A549 (cell line): ENCODE measurements at regions not wholly inside any gene's neighbourhood (a gene's known extent, or its start where the extent isn't known, plus 50 kb on each side); places are given as distances from the start of the nearest gene placed in this dataset.

Source experiments
- ATAC-seq, 2 experiments: fragments of 200-7000 bp in 1 of 2; fragments of >200 bp in 1 of 2; cut with Nextera tagmentation in 1 of 2; cut with Tn5 transposase in 1 of 2; 3 replicates each; pipeline versions ENCODE4 v1.8.0 to v1.9.1; 2018 to 2020; ENCODE audit warnings: mild to moderate bottlenecking in 1 of 2, moderate library complexity in 1 of 2
- CTCF ChIA-PET: fragments of 300-600 bp; sonication (Branson Sonifier 250); formaldehyde crosslinking; extraction: SDS; loops from one replicate; lab custom pipeline; 2021; ENCODE audit warnings: antibody characterized with exemption, inconsistent platforms; lab: Yijun Ruan, JAX
- POLR2A ChIA-PET: fragments of 350-600 bp; formaldehyde crosslinking; extraction: SDS; loops from one replicate; lab custom pipeline; 2021; ENCODE audit warnings: antibody characterized with exemption, inconsistent platforms; lab: Yijun Ruan, JAX
- DNase-seq, 2 experiments: peaks; one replicate each; pipeline versions ENCODE4 v3.0.0 to v3.0.0-alpha.2; 2011 to 2016; ENCODE audit warnings: low read depth in 1 of 2, low spot score in 1 of 2
- FAIRE-seq: peaks from 2 replicates; lab custom pipeline; 2011; peaks lifted over from hg19 to GRCh38; lab: Jason Lieb, UNC
- H3K27ac ChIP-seq, 2 experiments: fragments of >200 bp; sonication (Bioruptor Twin); formaldehyde crosslinking; 3 replicates each; pipeline ENCODE4 v1.5.1; 2016 to 2017
- H3K4me1 ChIP-seq: fragments of >200 bp; sonication (Bioruptor Twin); formaldehyde crosslinking; 3 replicates; pipeline ENCODE4 v1.6.1; 2016
- H3K4me2 ChIP-seq: fragments of >200 bp; sonication (Bioruptor Twin); formaldehyde crosslinking; 3 replicates; pipeline ENCODE4 v1.6.1; 2016
- H3K4me3 ChIP-seq: fragments of >200 bp; sonication (Bioruptor Twin); formaldehyde crosslinking; 3 replicates; pipeline ENCODE4 v1.5.1; 2016
- H3K9me3 ChIP-seq: fragments of >200 bp; sonication (Bioruptor Twin); formaldehyde crosslinking; 3 replicates; pipeline ENCODE4 v1.6.1; 2016
- ATOH8 ChIP-seq: fragments of 250-450 bp; sonication (Bioruptor Pico); IDR thresholded peaks from 2 replicates; pipeline ENCODE4 v1.5.0; 2020; ENCODE audit warnings: low read depth, mild to moderate bottlenecking, moderate library complexity
- CBX2 ChIP-seq: fragments of 200-600 bp; sonication (generic); IDR thresholded peaks from 2 replicates; pipeline ENCODE4 v1.6.1; 2016; ENCODE audit warnings: low read depth, mild to moderate bottlenecking, borderline replicate concordance
- CBX8 ChIP-seq: fragments of 200-600 bp; sonication (generic); IDR thresholded peaks from 2 replicates; pipeline ENCODE4 v1.6.1; 2016
- CEBPB ChIP-seq, 2 experiments: fragments of >200 bp in 1 of 2; sonication (Bioruptor Twin) in 1 of 2; formaldehyde crosslinking in 1 of 2; IDR thresholded peaks; 2 replicates each; pipeline ENCODE4 v1.6.1; 2012 to 2016
- CTCF ChIP-seq: fragments of >200 bp; sonication (Bioruptor Twin); formaldehyde crosslinking; IDR thresholded peaks from 3 replicates; pipeline ENCODE4 v1.5.1; 2016
- ESRRA ChIP-seq: fragments of 150-350 bp; IDR thresholded peaks from 2 replicates; pipeline ENCODE4 v1.6.1; 2014; ENCODE audit warnings: mild to moderate bottlenecking, low read length, borderline replicate concordance
- FOSB ChIP-seq: fragments of 250-450 bp; sonication (Bioruptor Pico); IDR thresholded peaks from 2 replicates; pipeline ENCODE4 v1.5.0; 2020; ENCODE audit warnings: mild to moderate bottlenecking, moderate library complexity
- FOSL2 ChIP-seq, 2 experiments: fragments of 450-650 bp in 1 of 2; fragments of >200 bp in 1 of 2; sonication (Bioruptor Twin) in 1 of 2; formaldehyde crosslinking; IDR thresholded peaks; 2 replicates each; pipeline versions ENCODE4 v1.5.0 to v1.6.1; 2016 to 2020; ENCODE audit warnings: mild to moderate bottlenecking in 1 of 2, moderate library complexity in 1 of 2
- GATA3 ChIP-seq: IDR thresholded peaks from 2 replicates; pipeline ENCODE4 v1.6.1; 2012; ENCODE audit warnings: borderline replicate concordance
- HEYL ChIP-seq: fragments of 250-450 bp; sonication (Bioruptor Pico); IDR thresholded peaks from 2 replicates; pipeline ENCODE4 v1.8.0; 2021; ENCODE audit warnings: mild to moderate bottlenecking, moderate library complexity
- HMGXB4 ChIP-seq: fragments of 250-450 bp; sonication (Bioruptor Pico); IDR thresholded peaks from 2 replicates; pipeline ENCODE4 v1.5.0; 2021; ENCODE audit warnings: mild to moderate bottlenecking, moderate library complexity, borderline replicate concordance
- KDM1A ChIP-seq: fragments of 200-600 bp; sonication (generic); IDR thresholded peaks from 2 replicates; pipeline ENCODE4 v1.6.1; 2016; ENCODE audit warnings: low read depth, mild to moderate bottlenecking
- MAFK ChIP-seq: fragments of 450-650 bp; IDR thresholded peaks from 2 replicates; pipeline ENCODE4 v1.6.1; 2014; ENCODE audit not compliant: partially characterized antibody
- NFE2L2 ChIP-seq: fragments of 150-350 bp; conservative IDR thresholded peaks from 2 replicates; pipeline ENCODE4 v1.6.1; 2014; ENCODE audit warnings: low read length
- POLR2A ChIP-seq: IDR thresholded peaks from 2 replicates; pipeline ENCODE4 v1.6.1; 2012; ENCODE audit warnings: mild to moderate bottlenecking, low read length
- RARB ChIP-seq: fragments of 250-450 bp; sonication (Bioruptor Pico); IDR thresholded peaks from 2 replicates; pipeline ENCODE4 v1.8.0; 2021; ENCODE audit warnings: mild to moderate bottlenecking, moderate library complexity
- SMC3 ChIP-seq: fragments of >200 bp; sonication (Bioruptor Twin); formaldehyde crosslinking; IDR thresholded peaks from 3 replicates; pipeline ENCODE4 v1.6.1; 2018; ENCODE audit warnings: inconsistent platforms
- ZNF302 ChIP-seq: fragments of 250-450 bp; sonication (Bioruptor Pico); IDR thresholded peaks from 2 replicates; pipeline ENCODE4 v1.9.0; 2021; ENCODE audit warnings: inconsistent platforms, mild to moderate bottlenecking, moderate library complexity
- WGBS: methylation state at CpG from one replicate; pipeline ENCODE4 v1.1.6; 2017; ENCODE audit errors: missing lambda C conversion rate; 5-methylcytosine and 5-hydroxymethylcytosine counted together

- Histone ChIP-seq H3K27ac (no peak overlapping the region), H3K9me3 (no peaks in the 10 kb centered on the region), H3K4me1 (0 out of 3 replicates have a peak, but pooled peaks cover 8% of the 10 kb centered on the region), H3K4me3 (no peak overlapping the region), H3K4me2 (no peak overlapping the region)
- DNase-seq (no peak), FAIRE-seq (no peak), ATAC-seq (no peak)
- TF ChIP-seq MAFK (no peak), ZNF302 (no peak), CTCF (no peak), HMGXB4 (no peak), HEYL (CRISPR knock-in tag) (no peak), SMC3 (no peak), CBX2 (no peak), GATA3 (no peak)
- POLR2A ChIA-PET: no interaction called here
- WGBS: 8% methylated on average over 2 of the region's 2 CpGs
- CTCF ChIA-PET: no interaction called here
Measured at GRCh38 chr4:23337292-23337691, 552.6 kb downstream of the PPARGC1A start.

- Histone ChIP-seq H3K4me1 (0 out of 3 replicates have a peak, but pooled peaks cover 8% of the 10 kb centered on the region), H3K4me3 (no peak overlapping the region), H3K9me3 (no peaks in the 10 kb centered on the region), H3K27ac (no peak overlapping the region), H3K4me2 (0 out of 3 replicates have a peak overlapping the region, but pooled peaks have one; percentile 19)
- no peak for FAIRE-seq
- no peak for ATAC-seq
- peak in 1 of 2 experiments; percentile 28 for DNase-seq
- POLR2A ChIA-PET: no interaction called here
- TF ChIP-seq HMGXB4: no peak
- TF ChIP-seq CEBPB (IDR thresholded peaks at IDR 0.05): peak; percentile 29 to 56; a peak in 1 of 4 replicates
- TF ChIP-seq FOSL2 (IDR thresholded peaks at IDR 0.05): peak; percentile 16; the same call in 1 of the 2 replicates
- TF ChIP-seq FOSL2 (CRISPR knock-in tag; IDR thresholded peaks at IDR 0.05): peak; percentile 71
- 0 out of 2 replicates have a peak, but pooled peaks have one; percentile 30 for TF ChIP-seq NFE2L2
- no peak for TF ChIP-seq CBX8
- TF ChIP-seq MAFK: peak; percentile 63
- TF ChIP-seq KDM1A: no peak
- TF ChIP-seq ATOH8 (CRISPR knock-in tag): no peak
- TF ChIP-seq POLR2A: no peak
- no peak for TF ChIP-seq FOSB (CRISPR knock-in tag)
- TF ChIP-seq RARB (CRISPR knock-in tag): no peak
- TF ChIP-seq ESRRA: no peak
- WGBS: 29% methylated on average over 5 of the region's 5 CpGs
- CTCF ChIA-PET: no interaction called here
Measured at GRCh38 chr4:23333946-23334878, 555.6 kb downstream of the PPARGC1A start.
